GM12874 (cell line): ENCODE measurements at regions not wholly inside any gene's neighbourhood (a gene's known extent, or its start where the extent isn't known, plus 50 kb on each side); places are given as distances from the start of the nearest gene placed in this dataset.

Experiments used
- CTCF ChIP-seq: IDR thresholded peaks from 2 replicates; pipeline ENCODE4 v1.5.1; 2011; ENCODE audit warnings: low read depth, mild to moderate bottlenecking, control low read depth, low read length, moderate library complexity; ENCODE audit not compliant: insufficient read depth

- no peak for TF ChIP-seq CTCF
These were observed 603.6 kb downstream of the IRX1 start for GRCh38 chr5:4199049-4199841.

- no peak for TF ChIP-seq CTCF
These were observed 607.5 kb downstream of the IRX1 start for GRCh38 chr5:4203146-4203545.

- no peak for TF ChIP-seq CTCF
These were observed 608.9 kb downstream of the IRX1 start for GRCh38 chr5:4204276-4205141.

GRCh38 chr5:4205398-4205797 lies 609.8 kb downstream of the IRX1 start:
- TF ChIP-seq CTCF, result no peak

GRCh38 chr5:4206127-4206526 lies 610.5 kb downstream of the IRX1 start:
- TF ChIP-seq CTCF, result no peak

- TF ChIP-seq CTCF, result no peak
These were observed 611.9 kb downstream of the IRX1 start for GRCh38 chr5:4207486-4207885.

GRCh38 chr5:4208537-4208936 lies 612.9 kb downstream of the IRX1 start:
- no peak for TF ChIP-seq CTCF
